Transverse colon (tissue), 4 donors: ENCODE measurements at regions not wholly inside any gene's neighbourhood (a gene's known extent, or its start where the extent isn't known, plus 50 kb on each side); places are given as distances from the start of the nearest gene placed in this dataset.

ENCODE experiments used
- DNase-seq: peaks from one replicate; pipeline ENCODE4 v3.0.0-alpha.2; 2019
- H3K27ac ChIP-seq, 4 donors: fragments of 200-600 bp; sonication (generic); 2 replicates each; pipeline ENCODE4 v1.5.1; 2016 to 2018; ENCODE audit warnings: inconsistent platforms in 4 of 4
- H3K27me3 ChIP-seq: fragments of 200-600 bp; sonication (generic); 2 replicates; pipeline ENCODE4 v1.5.1; 2017; ENCODE audit warnings: inconsistent platforms
- H3K36me3 ChIP-seq, 4 donors: fragments of 200-600 bp; sonication (generic); 2 replicates each; pipeline ENCODE4 v1.5.1; 2017 to 2019; ENCODE audit warnings: inconsistent platforms in 4 of 4
- H3K4me1 ChIP-seq, 4 donors: fragments of 200-600 bp; sonication (generic); 2 replicates each; pipeline ENCODE4 v1.5.1; 2017 to 2020; ENCODE audit warnings: inconsistent platforms in 4 of 4
- H3K4me3 ChIP-seq, 4 donors: fragments of 200-600 bp; sonication (generic); 1 replicate in 1 of 4; 2 replicates in 3 of 4; pipeline versions ENCODE4 v1.5.1 to v1.6.1; 2017 to 2019; ENCODE audit warnings: inconsistent platforms in 4 of 4
- H3K9me3 ChIP-seq, 2 donors: fragments of 200-600 bp; sonication (generic); 2 replicates each; pipeline ENCODE4 v1.5.1; 2017 to 2019; ENCODE audit warnings: inconsistent platforms in 2 of 2
- CTCF ChIP-seq, 5 experiments: fragments of 200-600 bp in 3 of 5; fragments of 450-650 bp in 2 of 5; sonication (generic) in 3 of 5; IDR thresholded peaks; 1 replicate in 2 of 5; 2 replicates in 3 of 5; pipeline ENCODE4 v1.5.1; 2016 to 2017; ENCODE audit warnings: antibody characterized with exemption in 5 of 5, inconsistent platforms in 3 of 5, mild to moderate bottlenecking in 2 of 5, moderate library complexity in 1 of 5
- EP300 ChIP-seq: sonication (generic); formaldehyde crosslinking; IDR thresholded peaks from one replicate; pipeline ENCODE4 v1.6.1; 2017; ENCODE audit warnings: antibody characterized with exemption, low read depth
- POLR2A ChIP-seq: fragments of 450-650 bp; IDR thresholded peaks from one replicate; pipeline ENCODE4 v1.6.1; 2016; ENCODE audit warnings: antibody characterized with exemption, mild to moderate bottlenecking, moderate library complexity
- POLR2AphosphoS5 ChIP-seq, 3 donors: sonication (generic); formaldehyde crosslinking; IDR thresholded peaks; one replicate each; pipeline ENCODE4 v1.6.1; 2016; ENCODE audit warnings: antibody characterized with exemption in 3 of 3
- WGBS, 2 donors: methylation state at CpG; one replicate each; pipeline ENCODE4 v1.1.5; 2018; ENCODE audit warnings: low coverage in 1 of 2; 5-methylcytosine and 5-hydroxymethylcytosine counted together
- in situ Hi-C, 4 donors: fragments of 200-750 bp; cut with MboI; loops; one replicate each; pipeline versions ENCODE4 v1.15.0 to v1.15.1; 2017; ENCODE audit warnings: low sequenced_read_pairs in 3 of 4, low pct_ligation_motif_present in 1 of 4, low pct_unique_long_range_greater_than_20kb in 1 of 4
- intact Hi-C: fragments of 100-400 bp; cut with DNase I; formaldehyde crosslinking; loops from one replicate; pipeline ENCODE4 v1.15.1; 2023; ENCODE audit warnings: low total_unique reads

GRCh38 chr11:93957397-93957952 is 63.7 kb upstream of the HEPHL1 start:
- Histone ChIP-seq H3K27me3 (no peaks in the 10 kb centered on the region), H3K4me1 (no peaks in the 10 kb centered on the region), H3K9me3 (no peaks in the 10 kb centered on the region), H3K27ac (no peak overlapping the region), H3K4me3 (no peak overlapping the region), H3K36me3 (no peaks in the 10 kb centered on the region)
- WGBS, 2 donors = 46 to 68% methylated on average over 3 to 5 of the region's 5 CpGs
- no peak for TF ChIP-seq EP300
- no peak for TF ChIP-seq POLR2AphosphoS5 (IDR thresholded peaks at IDR 0.05)
- no peak for TF ChIP-seq CTCF (IDR thresholded peaks at IDR 0.05)
- TF ChIP-seq POLR2A = no peak
- in situ Hi-C loops = no loop called here
- intact Hi-C loops = no loop called here
- DNase-seq = no peak

GRCh38 chr11:93958991-93959390 is 62.2 kb upstream of the HEPHL1 start:
- Histone ChIP-seq H3K9me3 (no peaks in the 10 kb centered on the region), H3K27me3 (no peaks in the 10 kb centered on the region), H3K4me1 (no peaks in the 10 kb centered on the region), H3K4me3 (no peak overlapping the region), H3K36me3 (no peaks in the 10 kb centered on the region), H3K27ac (no peak overlapping the region)
- TF ChIP-seq CTCF (IDR thresholded peaks at IDR 0.05) = no peak
- no peak for TF ChIP-seq POLR2A
- TF ChIP-seq POLR2AphosphoS5 (IDR thresholded peaks at IDR 0.05) = no peak
- no peak for TF ChIP-seq EP300
- in situ Hi-C loops = no loop called here
- no peak for DNase-seq
- intact Hi-C loops = no loop called here
- 72 to 90% methylated on average over 2 to 3 of the region's 3 CpGs for WGBS, 2 donors

GRCh38 chr11:93959663-93960062 is 61.5 kb upstream of the HEPHL1 start:
- DNase-seq = no peak
- no peaks in the 10 kb centered on the region for H3K27me3 ChIP-seq
- TF ChIP-seq EP300 = no peak
- TF ChIP-seq POLR2A = no peak
- TF ChIP-seq POLR2AphosphoS5 (IDR thresholded peaks at IDR 0.05) = no peak
- TF ChIP-seq CTCF (IDR thresholded peaks at IDR 0.05) = no peak
- no peak overlapping the region for H3K4me3 ChIP-seq
- H3K4me1 ChIP-seq = no peaks in the 10 kb centered on the region
- WGBS, 2 donors = 67% methylated on average over 5 of the region's 5 CpGs; no CpG with 5 or more reads in 1 of the 2 donors
- no peaks in the 10 kb centered on the region for H3K9me3 ChIP-seq
- intact Hi-C loops (no loop called here), in situ Hi-C loops (no loop called here)
- no peaks in the 10 kb centered on the region for H3K36me3 ChIP-seq
- no peak overlapping the region for H3K27ac ChIP-seq

- TF ChIP-seq CTCF (IDR thresholded peaks at IDR 0.05) (no peak), POLR2AphosphoS5 (IDR thresholded peaks at IDR 0.05) (no peak), POLR2A (no peak), EP300 (no peak)
- H3K4me1 ChIP-seq = no peaks in the 10 kb centered on the region
- H3K27me3 ChIP-seq = no peaks in the 10 kb centered on the region
- WGBS, 2 donors = 61% methylated on average over 2 of the region's 2 CpGs; no CpG with 5 or more reads in 1 of the 2 donors
- DNase-seq = no peak
- intact Hi-C loops (no loop called here), in situ Hi-C loops (no loop called here)
- no peaks in the 10 kb centered on the region for H3K36me3 ChIP-seq
- no peak overlapping the region for H3K27ac ChIP-seq
- H3K4me3 ChIP-seq = no peak overlapping the region
- H3K9me3 ChIP-seq = no peaks in the 10 kb centered on the region
Measured at GRCh38 chr11:93963072-93963471, 58.1 kb upstream of the HEPHL1 start.
